ENCODE measurements at regions not wholly inside any gene's neighbourhood (a gene's known extent, or its start where the extent isn't known, plus 50 kb on each side); places are given as distances from the start of the nearest gene placed in this dataset.
"Not testable (repeated sequence)": the region's sequence is repeated elsewhere in the genome, so short reads cannot be mapped to it uniquely, and the experiment has no call there.

GRCh38 chr5:20759459-20759858, 771.5 kb upstream of the CDH18 start:
- DNase-seq = not testable (repeated sequence)

- DNase-seq = not testable (repeated sequence)
These were observed 764.2 kb upstream of the CDH18 start for GRCh38 chr5:20752179-20752578.

GRCh38 chr5:20735715-20736114, 747.7 kb upstream of the CDH18 start:
- not testable (repeated sequence) for DNase-seq

- not testable (repeated sequence) for DNase-seq
These were observed 744.2 kb upstream of the CDH18 start for GRCh38 chr5:20732223-20732622.

GRCh38 chr5:20721286-20721685, 733.3 kb upstream of the CDH18 start:
- not testable (repeated sequence) for DNase-seq

GRCh38 chr5:20711520-20712155, 723.6 kb upstream of the CDH18 start:
- not testable (repeated sequence) for DNase-seq

GRCh38 chr5:20707634-20708033, 719.6 kb upstream of the CDH18 start:
- not testable (repeated sequence) for DNase-seq

GRCh38 chr5:20694121-20694520, 706.1 kb upstream of the CDH18 start:
- no peak for DNase-seq

- no peak for DNase-seq
These were observed 704.9 kb upstream of the CDH18 start for GRCh38 chr5:20692913-20693312.

- no peak for DNase-seq
These were observed 695.4 kb upstream of the CDH18 start for GRCh38 chr5:20683241-20683940.

GRCh38 chr5:20680718-20681302, 692.8 kb upstream of the CDH18 start:
- DNase-seq = no peak

GRCh38 chr5:20678814-20679298, 690.9 kb upstream of the CDH18 start:
- no peak for DNase-seq

- no peak for DNase-seq
These were observed 690.4 kb upstream of the CDH18 start for GRCh38 chr5:20678386-20678785.

GRCh38 chr5:20660588-20660987, 672.6 kb upstream of the CDH18 start:
- DNase-seq = no peak

- DNase-seq = no peak
These were observed 668.3 kb upstream of the CDH18 start for GRCh38 chr5:20656262-20656661.

- no peak for DNase-seq
These were observed 667.2 kb upstream of the CDH18 start for GRCh38 chr5:20655211-20655610.

GRCh38 chr5:20654746-20655145, 666.7 kb upstream of the CDH18 start:
- DNase-seq = no peak

- DNase-seq = no peak
These were observed 666.0 kb upstream of the CDH18 start for GRCh38 chr5:20654033-20654432.

GRCh38 chr5:20649966-20650365, 662.0 kb upstream of the CDH18 start:
- no peak for DNase-seq

GRCh38 chr5:20648981-20649380, 661.0 kb upstream of the CDH18 start:
- DNase-seq = no peak

- DNase-seq = no peak
These were observed 648.7 kb upstream of the CDH18 start for GRCh38 chr5:20636686-20637085.

GRCh38 chr5:20619591-20619990, 631.6 kb upstream of the CDH18 start:
- no peak for DNase-seq

- DNase-seq = no peak
These were observed 630.3 kb upstream of the CDH18 start for GRCh38 chr5:20618340-20618739.

- DNase-seq = no peak
These were observed 629.8 kb upstream of the CDH18 start for GRCh38 chr5:20617841-20618240.

All from stimulated activated CD4-positive, alpha-beta T cell treated with anti-CD3 and anti-CD28 coated beads, Interleukin-15, amount 100 ng/mL, for 24 hours (primary cell).